Left ventricle myocardium inferior (tissue), 1 donor: ENCODE measurements at regions not wholly inside any gene's neighbourhood (a gene's known extent, or its start where the extent isn't known, plus 50 kb on each side); places are given as distances from the start of the nearest gene placed in this dataset.

Experiments used
- DNase-seq: peaks from one replicate; pipeline ENCODE4 v3.0.0-alpha.2; 2020
- H3K27ac ChIP-seq: fragments of 200-600 bp; replicated peaks from 2 replicates; pipeline ENCODE4 v1.8.0; 2021
- H3K27me3 ChIP-seq: fragments of 200-600 bp; 2 replicates; pipeline ENCODE4 v1.8.0; 2021; ENCODE audit warnings: low read depth
- H3K36me3 ChIP-seq: fragments of 200-600 bp; 2 replicates; pipeline ENCODE4 v1.8.0; 2021
- H3K4me1 ChIP-seq: fragments of 200-600 bp; 2 replicates; pipeline ENCODE4 v1.8.0; 2021
- H3K4me3 ChIP-seq: fragments of 200-600 bp; 2 replicates; pipeline ENCODE4 v1.8.0; 2021; ENCODE audit warnings: mild to moderate bottlenecking, moderate library complexity
- H3K9me3 ChIP-seq: fragments of 200-600 bp; replicated peaks from 2 replicates; pipeline ENCODE4 v1.8.0; 2021
- intact Hi-C: fragments of 100-400 bp; cut with micrococcal nuclease; formaldehyde crosslinking; loops from one replicate; pipeline ENCODE4 v1.11.0; 2022
- TF ChIP-seq, protein P1 (sequence below): fragments of 200-600 bp; IDR thresholded peaks from 2 replicates; pipeline ENCODE4 v1.8.0; 2021; ENCODE audit warnings: antibody characterized with exemption, mild to moderate bottlenecking, borderline replicate concordance
- donor health status: DM: no; HTN: yes; CAD: no; lungs with severe emphysema.

DNA sequence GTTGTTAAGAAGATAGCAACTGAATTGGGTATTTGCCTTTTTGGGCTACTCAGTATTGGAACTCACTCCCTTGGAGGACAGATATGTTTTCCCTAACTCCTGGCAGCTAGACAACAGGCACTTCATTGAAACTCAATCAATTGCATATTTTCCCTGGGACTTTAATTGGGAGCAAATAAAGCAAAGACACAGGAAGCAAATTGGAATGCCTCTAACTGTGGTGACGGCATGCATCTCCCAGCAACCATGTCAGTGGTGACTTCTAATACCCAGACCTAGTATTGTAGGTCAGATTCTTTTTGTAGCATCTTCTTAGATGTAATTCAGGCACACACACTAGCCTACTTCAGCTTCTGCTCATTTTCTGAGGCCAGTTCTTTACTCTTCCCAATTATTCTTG, 164.2 kb upstream of the SETBP1 start:
- Histone ChIP-seq H3K4me1 (no peaks in the 10 kb centered on the region), H3K9me3 (no peaks in the 10 kb centered on the region), H3K4me3 (no peak overlapping the region), H3K27ac (no peak overlapping the region), H3K36me3 (no peaks in the 10 kb centered on the region), H3K27me3 (peaks cover 6% of the 10 kb centered on the region)
- TF ChIP-seq, protein P1, sequence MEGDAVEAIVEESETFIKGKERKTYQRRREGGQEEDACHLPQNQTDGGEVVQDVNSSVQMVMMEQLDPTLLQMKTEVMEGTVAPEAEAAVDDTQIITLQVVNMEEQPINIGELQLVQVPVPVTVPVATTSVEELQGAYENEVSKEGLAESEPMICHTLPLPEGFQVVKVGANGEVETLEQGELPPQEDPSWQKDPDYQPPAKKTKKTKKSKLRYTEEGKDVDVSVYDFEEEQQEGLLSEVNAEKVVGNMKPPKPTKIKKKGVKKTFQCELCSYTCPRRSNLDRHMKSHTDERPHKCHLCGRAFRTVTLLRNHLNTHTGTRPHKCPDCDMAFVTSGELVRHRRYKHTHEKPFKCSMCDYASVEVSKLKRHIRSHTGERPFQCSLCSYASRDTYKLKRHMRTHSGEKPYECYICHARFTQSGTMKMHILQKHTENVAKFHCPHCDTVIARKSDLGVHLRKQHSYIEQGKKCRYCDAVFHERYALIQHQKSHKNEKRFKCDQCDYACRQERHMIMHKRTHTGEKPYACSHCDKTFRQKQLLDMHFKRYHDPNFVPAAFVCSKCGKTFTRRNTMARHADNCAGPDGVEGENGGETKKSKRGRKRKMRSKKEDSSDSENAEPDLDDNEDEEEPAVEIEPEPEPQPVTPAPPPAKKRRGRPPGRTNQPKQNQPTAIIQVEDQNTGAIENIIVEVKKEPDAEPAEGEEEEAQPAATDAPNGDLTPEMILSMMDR = no peak
- DNase-seq = no peak
- intact Hi-C loops = no loop called here

DNA sequence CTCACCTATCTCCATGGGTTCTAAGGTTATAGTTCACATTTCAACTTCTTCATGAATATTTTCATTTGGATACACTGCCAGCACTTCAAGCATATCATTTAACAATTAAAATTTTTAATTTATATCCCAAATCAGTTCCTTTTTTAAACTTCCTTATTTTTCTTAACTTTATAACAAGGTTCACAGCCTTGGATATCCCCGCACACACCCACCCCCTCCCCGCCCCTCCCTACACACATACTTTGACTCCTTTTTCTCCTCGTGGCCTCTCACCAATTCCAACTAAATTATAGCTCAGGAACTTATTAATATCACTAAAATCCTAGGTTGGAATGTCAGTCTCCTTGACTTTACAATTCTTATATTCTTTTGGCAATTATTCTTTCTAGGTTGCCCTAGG, 163.6 kb upstream of the SETBP1 start:
- intact Hi-C loops = no loop called here

DNA sequence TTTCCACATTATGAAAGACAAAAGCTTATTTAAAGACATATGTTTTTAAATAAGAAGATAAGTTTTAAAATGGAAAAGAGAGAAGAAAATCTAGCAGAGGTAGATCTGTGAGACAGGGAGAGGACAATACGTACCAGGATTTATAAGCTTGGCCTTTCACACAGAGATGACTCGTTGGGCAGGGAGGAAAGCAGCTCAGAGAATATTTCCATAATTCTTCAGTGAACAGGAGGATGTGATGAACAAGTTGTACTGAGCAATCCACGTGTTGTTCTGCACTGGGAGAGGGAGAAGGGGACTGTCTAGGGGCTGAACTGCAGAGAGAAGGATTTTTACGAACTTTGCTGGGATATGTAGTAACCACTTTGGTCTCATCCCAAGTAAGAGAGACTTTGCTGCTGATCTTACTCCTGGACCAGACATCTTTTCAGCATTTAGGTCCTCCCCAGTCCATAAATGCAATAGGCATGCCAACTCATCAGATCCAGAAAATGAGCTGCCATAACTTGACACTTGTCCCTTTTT, 162.5 kb upstream of the SETBP1 start:
- TF ChIP-seq, protein P1 = no peak
- DNase-seq = no peak
- Histone ChIP-seq H3K9me3 (no peaks in the 10 kb centered on the region), H3K4me1 (no peaks in the 10 kb centered on the region), H3K27ac (no peak overlapping the region), H3K27me3 (peaks cover 3% of the 10 kb centered on the region), H3K4me3 (no peak overlapping the region), H3K36me3 (no peaks in the 10 kb centered on the region)
- intact Hi-C loops = no loop called here

More for the DNA sequence above, 163.6 kb upstream of the SETBP1 start:
- no peak for DNase-seq
- Histone ChIP-seq H3K27me3 (peaks cover 6% of the 10 kb centered on the region), H3K4me1 (no peaks in the 10 kb centered on the region), H3K4me3 (no peak overlapping the region), H3K36me3 (no peaks in the 10 kb centered on the region), H3K9me3 (no peaks in the 10 kb centered on the region), H3K27ac (no peak overlapping the region)
- TF ChIP-seq, protein P1 = no peak

DNA sequence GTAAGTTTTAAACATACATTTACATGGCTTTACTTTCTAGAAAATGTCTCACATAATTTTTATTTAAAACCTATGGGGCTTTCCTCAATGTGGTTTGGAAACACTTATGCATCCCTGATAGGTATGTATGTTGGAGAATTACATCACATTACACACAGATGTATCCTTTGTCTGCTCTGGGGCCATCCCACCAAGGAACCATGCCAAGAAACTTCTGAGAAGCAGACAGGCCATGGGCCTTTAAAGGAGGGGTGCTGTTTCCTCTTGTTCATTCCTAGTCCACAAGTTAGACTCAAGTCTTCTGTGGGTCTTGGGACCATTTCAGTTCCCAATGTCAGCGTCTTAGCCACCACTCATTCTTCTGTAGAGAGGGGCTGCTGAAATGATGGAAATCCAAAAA, 162.0 kb upstream of the SETBP1 start:
- Histone ChIP-seq H3K4me3 (no peak overlapping the region), H3K27me3 (no peaks in the 10 kb centered on the region), H3K4me1 (no peaks in the 10 kb centered on the region), H3K9me3 (no peaks in the 10 kb centered on the region), H3K36me3 (no peaks in the 10 kb centered on the region), H3K27ac (no peak overlapping the region)
- DNase-seq = no peak
- TF ChIP-seq, protein P1 = no peak
- intact Hi-C loops = no loop called here

DNA sequence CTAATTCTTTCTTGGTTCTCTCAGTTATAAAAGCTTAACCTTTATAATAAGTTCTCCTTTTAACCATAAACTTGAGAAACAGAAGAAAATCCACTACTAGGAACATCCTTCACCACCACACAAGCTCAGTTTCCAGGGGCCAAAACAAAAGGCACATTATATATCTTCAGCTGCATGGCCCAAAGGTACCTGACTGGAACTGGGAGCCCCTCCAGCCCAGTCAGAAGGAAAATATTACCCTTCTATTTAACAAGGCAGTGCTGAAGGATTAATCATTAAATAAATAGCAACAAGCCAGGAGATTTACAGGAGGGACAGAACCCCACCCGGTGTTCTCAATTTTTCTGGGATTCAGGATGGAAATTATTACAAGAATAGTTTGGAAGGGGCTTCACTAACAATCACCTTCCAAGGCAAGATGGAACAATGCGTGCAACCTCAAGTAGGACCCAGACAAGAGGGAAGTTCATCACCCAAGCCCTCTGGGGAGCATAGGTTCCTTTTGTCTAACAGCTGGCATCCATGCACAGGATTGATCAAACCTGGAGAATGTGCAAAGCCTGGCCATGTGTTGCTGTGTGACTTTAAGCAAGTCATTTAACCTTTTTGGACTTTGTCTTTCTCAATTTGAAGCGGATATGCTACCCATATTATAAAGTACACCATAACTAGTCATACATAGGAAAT, 159.6 kb upstream of the SETBP1 start:
- no peak for DNase-seq
- Histone ChIP-seq H3K9me3 (no peaks in the 10 kb centered on the region), H3K4me1 (no peaks in the 10 kb centered on the region), H3K36me3 (no peaks in the 10 kb centered on the region), H3K27me3 (peaks cover under 1% of the 10 kb centered on the region), H3K27ac (no peak overlapping the region), H3K4me3 (no peak overlapping the region)
- TF ChIP-seq, protein P1 = no peak
- intact Hi-C loops = no loop called here
